Left cardiac atrium (tissue), 4 donors: ENCODE measurements at regions not wholly inside any gene's neighbourhood (a gene's known extent, or its start where the extent isn't known, plus 50 kb on each side); places are given as distances from the start of the nearest gene placed in this dataset.
"Not testable (repeated sequence)": the region's sequence is repeated elsewhere in the genome, so short reads cannot be mapped to it uniquely, and the experiment has no call there.

Experiments
- ATAC-seq, 2 donors: fragments of 200-7000 bp; cut with Tn5 transposase; one replicate each; pipeline ENCODE4 v1.9.1; 2020; ENCODE audit warnings: mild to moderate bottlenecking in 2 of 2, moderate library complexity in 2 of 2
- DNase-seq: peaks from one replicate; pipeline ENCODE4 v3.0.0-alpha.2; 2020
- intact Hi-C, 2 donors: fragments of 100-400 bp; cut with DNase I; formaldehyde crosslinking; loops; one replicate each; pipeline versions ENCODE4 v1.14.1 to v1.15.1; 2022 to 2023
- donor health status: DM: no; HTN: yes; CAD: no.
- donor health status: DM: no; HTN: yes; CAD: no; lungs with severe emphysema.
- donor health status: DM: yes; HTN: yes; CAD: no.
- donor health status: Dilated cardiomyopathy.

- intact Hi-C loops = no loop called here
- ATAC-seq (no peak), DNase-seq (no peak)
Measured at GRCh38 chr7:91582799-91583477, 297.6 kb downstream of the MTERF1 start.

- DNase-seq (no peak), ATAC-seq (peak in 1 of 2 donors; percentile 14)
- intact Hi-C loops = no loop called here
Measured at GRCh38 chr7:91596287-91596686, 284.2 kb downstream of the MTERF1 start.

- intact Hi-C loops = no loop called here
- ATAC-seq = no peak
- DNase-seq = no peak
Measured at GRCh38 chr7:91598791-91599190, 281.7 kb downstream of the MTERF1 start.

- intact Hi-C loops = no loop called here
- no peak for DNase-seq
- ATAC-seq = no peak
Measured at GRCh38 chr7:91600112-91600511, 280.4 kb downstream of the MTERF1 start.

GRCh38 chr7:91603707-91604106 lies 276.8 kb downstream of the MTERF1 start:
- ATAC-seq = no peak
- DNase-seq = no peak
- intact Hi-C loops = no loop called here

GRCh38 chr7:91608606-91609005 lies 271.9 kb downstream of the MTERF1 start:
- intact Hi-C loops = no loop called here
- no peak for ATAC-seq
- no peak for DNase-seq

- intact Hi-C loops = no loop called here
- ATAC-seq (no peak), DNase-seq (no peak)
Measured at GRCh38 chr7:91609525-91609924, 271.0 kb downstream of the MTERF1 start.

GRCh38 chr7:91614431-91614830 lies 266.1 kb downstream of the MTERF1 start:
- intact Hi-C loops = no loop called here
- ATAC-seq (no peak), DNase-seq (no peak)

- ATAC-seq (no peak), DNase-seq (no peak)
- intact Hi-C loops = no loop called here
Measured at GRCh38 chr7:91618776-91619765, 261.4 kb downstream of the MTERF1 start.

- no peak for ATAC-seq
- no peak for DNase-seq
- intact Hi-C loops = no loop called here
Measured at GRCh38 chr7:91620827-91621226, 259.7 kb downstream of the MTERF1 start.

- DNase-seq, ATAC-seq, intact Hi-C loops: not testable (repeated sequence)
Measured at GRCh38 chr7:91627324-91627723, 253.2 kb downstream of the MTERF1 start.

- no peak for DNase-seq
- intact Hi-C loops = no loop called here
- ATAC-seq = no peak
Measured at GRCh38 chr7:91628742-91629141, 251.8 kb downstream of the MTERF1 start.

- ATAC-seq (no peak), DNase-seq (no peak)
- intact Hi-C loops = loop anchor here in 1 of 2 donors (10.0 kb wide), 1 partner anchor 346 kb away; no protein-coding TSS in a partner anchor
Measured at GRCh38 chr7:91630581-91631380, 249.7 kb downstream of the MTERF1 start.

- intact Hi-C loops = loop anchor here in 1 of 2 donors (10.0 kb wide), 1 partner anchor 348 kb away; no protein-coding TSS in a partner anchor
Measured at GRCh38 chr7:91632234-91632940, 248.1 kb downstream of the MTERF1 start.

GRCh38 chr7:91633013-91633441 lies 247.5 kb downstream of the MTERF1 start:
- DNase-seq (no peak), ATAC-seq (no peak)
- intact Hi-C loops = loop anchor here in 1 of 2 donors (10.0 kb wide), 1 partner anchor 348 kb away; no protein-coding TSS in a partner anchor

More at GRCh38 chr7:91632234-91632940, 248.1 kb downstream of the MTERF1 start:
- no peak for ATAC-seq
- DNase-seq = no peak

- ATAC-seq = peak in 1 of 2 donors; percentile 58
- intact Hi-C loops = loop anchor here in 1 of 2 donors (2.0 to 10.0 kb wide), 3 partner anchors 148 to 546 kb away; no protein-coding TSS in a partner anchor
- DNase-seq = no peak
Measured at GRCh38 chr7:91634485-91635177, 245.9 kb downstream of the MTERF1 start.

- intact Hi-C loops = loop anchor here in 1 of 2 donors (5.0 to 10.0 kb wide), 2 partner anchors 146 to 351 kb away; no protein-coding TSS in a partner anchor
- peak; percentile 38 to 47 for ATAC-seq
- no peak for DNase-seq
Measured at GRCh38 chr7:91636129-91636724, 244.3 kb downstream of the MTERF1 start.
